ENCODE measurements at regions not wholly inside any gene's neighbourhood (a gene's known extent, or its start where the extent isn't known, plus 50 kb on each side); places are given as distances from the start of the nearest gene placed in this dataset.

DNA sequence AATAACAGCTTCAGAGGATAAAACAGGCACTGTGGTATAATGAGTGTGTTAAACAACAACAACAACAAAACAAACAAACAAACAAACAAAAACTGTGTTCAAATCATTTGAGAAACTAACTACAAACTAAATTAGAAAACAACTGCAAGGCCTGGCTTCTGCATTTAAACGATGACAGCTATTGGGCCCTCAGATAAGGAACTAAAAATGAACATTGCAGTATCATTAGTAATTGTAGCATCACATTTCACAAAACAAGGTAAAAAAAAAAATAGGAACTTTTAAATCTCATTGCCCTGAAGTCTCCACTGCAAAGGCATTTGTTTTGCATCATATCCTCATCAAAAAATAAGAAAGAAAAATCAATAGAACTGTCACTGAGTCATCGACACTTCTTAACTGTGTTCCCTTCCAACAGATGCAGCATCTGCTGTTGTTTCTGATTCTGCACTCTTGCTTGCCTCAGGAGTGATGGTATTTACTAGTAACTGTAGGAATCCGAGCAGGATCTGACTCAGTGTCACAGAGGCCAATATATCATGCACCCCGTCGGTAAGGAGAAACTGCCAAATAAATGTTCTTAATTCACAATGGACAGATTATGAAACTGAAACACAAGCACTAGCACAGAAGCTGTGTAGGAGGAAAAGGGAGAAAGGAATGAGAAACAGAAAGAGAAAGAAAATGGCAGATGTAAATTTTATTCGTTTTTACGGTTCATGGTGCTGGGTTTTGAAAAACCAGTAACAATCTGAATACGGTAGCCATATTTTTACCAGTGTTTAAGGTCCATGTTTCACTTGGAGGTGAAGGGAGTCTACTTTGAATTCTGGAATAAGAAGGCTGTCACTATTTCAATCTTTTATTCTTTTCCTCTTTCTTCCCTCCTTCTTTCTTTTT, 365.7 kb upstream of the EPHA7 start:
- H3K27ac ChIP-seq (ENCODE audit: insufficient read depth, low read depth, low read length): peak overlapping the region; percentile 2
- dilution Hi-C loops (cut with MboI; ENCODE audit: extremely low pct_ligation_motif_present, low sequenced_read_pairs): no loop called here
- TF ChIP-seq FOS (IDR thresholded peaks at IDR 0.05; ENCODE audit: borderline replicate concordance, insufficient read depth, low read length) (peak; percentile 59), GATA2 (IDR thresholded peaks at IDR 0.05; ENCODE audit: insufficient read depth, insufficient read length, low read depth, low read length) (peak; percentile 20)
- TF ChIP-seq, protein P1, sequence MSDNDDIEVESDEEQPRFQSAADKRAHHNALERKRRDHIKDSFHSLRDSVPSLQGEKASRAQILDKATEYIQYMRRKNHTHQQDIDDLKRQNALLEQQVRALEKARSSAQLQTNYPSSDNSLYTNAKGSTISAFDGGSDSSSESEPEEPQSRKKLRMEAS (IDR thresholded peaks at IDR 0.05; ENCODE audit: insufficient read depth, insufficient read length): no peak
- DNase-seq (ENCODE audit: low read depth, low spot score): peak; percentile 49
- H2AFZ ChIP-seq (ENCODE audit: low read depth, low read length): peak overlapping the region; percentile 52
- no peaks in the 10 kb centered on the region for H3K9me3 ChIP-seq (replicated peaks; ENCODE audit: control insufficient read depth, insufficient read depth, low read length)
- BruUV-seq (replicated peaks): no TSS peak
- H3K79me2 ChIP-seq (ENCODE audit: control insufficient read depth, insufficient read depth, low read length): no peaks in the 10 kb centered on the region
- H3K4me2 ChIP-seq (ENCODE audit: insufficient read depth, low read length): peak overlapping the region; percentile 19
- H3K27me3 ChIP-seq (ENCODE audit: control insufficient read depth in 2 of 2, insufficient read depth in 2 of 2, low read length in 2 of 2): no peaks in the 10 kb centered on the region
- CTCF ChIA-PET: no interaction called here
- peak; percentile 8 for FAIRE-seq
- no peaks in the 10 kb centered on the region for H3K9me1 ChIP-seq (replicated peaks; ENCODE audit: control insufficient read depth, extremely low read depth, insufficient read depth, low read length)
- H3K36me3 ChIP-seq (ENCODE audit: control insufficient read depth in 2 of 2, extremely low read depth in 1 of 2, insufficient read depth in 2 of 2, low read length in 2 of 2): no peaks in the 10 kb centered on the region
- POLR2A ChIA-PET: no interaction called here
- intact Hi-C loops (cut with micrococcal nuclease): loop anchor here (5.0 kb wide), 1 partner anchor 108 kb away; no protein-coding TSS in a partner anchor
- no peaks in the 10 kb centered on the region for H4K20me1 ChIP-seq (replicated peaks; ENCODE audit: control insufficient read depth, extremely low read depth, insufficient read depth, low read length)
- no peak overlapping the region for H3K9ac ChIP-seq (replicated peaks; ENCODE audit: extremely low read depth, insufficient read depth, low read length)
- H3K4me1 ChIP-seq (ENCODE audit: control insufficient read depth, extremely low read depth, insufficient read depth, low read length): peaks cover 3% of the 10 kb centered on the region
- no peak overlapping the region for H3K4me3 ChIP-seq (replicated peaks in 1 of 3; ENCODE audit: insufficient read depth in 1 of 3, low read depth in 1 of 3, low read length in 3 of 3)

DNA sequence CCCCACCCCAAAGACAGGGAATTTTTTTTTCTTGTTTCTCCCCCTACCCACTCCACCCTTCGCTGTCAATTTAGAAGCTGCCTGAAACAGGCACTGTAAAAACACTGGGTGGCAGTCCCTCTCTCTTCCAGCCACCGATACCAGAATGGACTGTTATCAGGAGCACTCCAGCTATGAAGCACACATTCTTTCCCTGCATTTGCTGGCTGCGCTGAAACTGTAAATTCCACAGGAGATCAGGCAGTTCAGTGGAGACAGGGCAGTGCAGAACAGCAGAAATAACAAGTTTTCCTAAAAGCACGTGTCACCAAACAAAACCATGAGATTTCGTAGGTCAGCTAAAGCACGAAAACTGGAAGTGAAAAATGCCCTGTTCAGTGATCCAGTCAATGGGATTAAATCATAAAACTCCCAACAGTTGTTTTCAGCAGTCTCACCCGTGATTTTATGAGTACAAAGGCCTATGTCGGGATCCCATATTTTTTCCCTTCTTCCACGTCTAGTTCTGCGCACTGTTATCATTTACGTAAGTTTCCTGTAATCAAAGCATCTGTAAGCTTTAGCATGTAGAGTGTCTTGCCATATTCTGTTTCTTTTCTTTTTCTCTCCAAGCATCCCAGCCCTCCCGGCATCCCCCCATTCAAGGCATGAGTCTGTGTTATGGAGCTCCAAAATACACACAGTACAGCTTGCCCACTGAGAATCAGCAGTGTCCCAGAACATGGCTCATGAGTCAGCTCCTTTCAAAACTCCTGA, 359.9 kb upstream of the EPHA7 start:
- no TSS peak for BruUV-seq (replicated peaks)
- ChIA-PET CTCF (interaction anchor here (1.2 kb wide), 1 partner anchor 13 kb away, joined by 3 read pairs; no protein-coding TSS in a partner anchor), POLR2A (no interaction called here)
- Histone ChIP-seq H3K27me3 (ENCODE audit: control insufficient read depth in 2 of 2, insufficient read depth in 2 of 2, low read length in 2 of 2) (no peaks in the 10 kb centered on the region), H3K36me3 (ENCODE audit: control insufficient read depth in 2 of 2, extremely low read depth in 1 of 2, insufficient read depth in 2 of 2, low read length in 2 of 2) (no peaks in the 10 kb centered on the region), H3K4me2 (ENCODE audit: insufficient read depth, low read length) (no peak overlapping the region), H3K4me3 (replicated peaks in 1 of 3; ENCODE audit: insufficient read depth in 1 of 3, low read depth in 1 of 3, low read length in 3 of 3) (no peak overlapping the region), H3K9ac (replicated peaks; ENCODE audit: extremely low read depth, insufficient read depth, low read length) (no peak overlapping the region), H3K79me2 (ENCODE audit: control insufficient read depth, insufficient read depth, low read length) (no peaks in the 10 kb centered on the region), H4K20me1 (replicated peaks; ENCODE audit: control insufficient read depth, extremely low read depth, insufficient read depth, low read length) (no peaks in the 10 kb centered on the region), H3K9me3 (replicated peaks; ENCODE audit: control insufficient read depth, insufficient read depth, low read length) (no peaks in the 10 kb centered on the region), H2AFZ (ENCODE audit: low read depth, low read length) (peak overlapping the region; percentile 97), H3K9me1 (replicated peaks; ENCODE audit: control insufficient read depth, extremely low read depth, insufficient read depth, low read length) (no peaks in the 10 kb centered on the region), H3K4me1 (ENCODE audit: control insufficient read depth, extremely low read depth, insufficient read depth, low read length) (peaks cover under 1% of the 10 kb centered on the region), H3K27ac (ENCODE audit: insufficient read depth, low read depth, low read length) (no peak overlapping the region)
- FAIRE-seq (no peak), DNase-seq (ENCODE audit: low read depth, low spot score) (peak; percentile 31)
- TF ChIP-seq POLR2A (IDR thresholded peaks at IDR 0.05; ENCODE audit: low read depth, low read length) (no peak), JUN (IDR thresholded peaks at IDR 0.05; ENCODE audit: borderline replicate concordance, insufficient read depth, insufficient read length, low read depth) (no peak), GATA2 (IDR thresholded peaks at IDR 0.05; ENCODE audit: insufficient read depth, insufficient read length, low read depth, low read length) (no peak), MYC (IDR thresholded peaks at IDR 0.05; ENCODE audit: low read depth, low read length) (no peak), POLR2AphosphoS5 (IDR thresholded peaks at IDR 0.05; ENCODE audit: insufficient read depth, low read depth, low read length) (no peak), FOS (IDR thresholded peaks at IDR 0.05; ENCODE audit: borderline replicate concordance, insufficient read depth, low read length) (no peak)
- TF ChIP-seq, protein P2, sequence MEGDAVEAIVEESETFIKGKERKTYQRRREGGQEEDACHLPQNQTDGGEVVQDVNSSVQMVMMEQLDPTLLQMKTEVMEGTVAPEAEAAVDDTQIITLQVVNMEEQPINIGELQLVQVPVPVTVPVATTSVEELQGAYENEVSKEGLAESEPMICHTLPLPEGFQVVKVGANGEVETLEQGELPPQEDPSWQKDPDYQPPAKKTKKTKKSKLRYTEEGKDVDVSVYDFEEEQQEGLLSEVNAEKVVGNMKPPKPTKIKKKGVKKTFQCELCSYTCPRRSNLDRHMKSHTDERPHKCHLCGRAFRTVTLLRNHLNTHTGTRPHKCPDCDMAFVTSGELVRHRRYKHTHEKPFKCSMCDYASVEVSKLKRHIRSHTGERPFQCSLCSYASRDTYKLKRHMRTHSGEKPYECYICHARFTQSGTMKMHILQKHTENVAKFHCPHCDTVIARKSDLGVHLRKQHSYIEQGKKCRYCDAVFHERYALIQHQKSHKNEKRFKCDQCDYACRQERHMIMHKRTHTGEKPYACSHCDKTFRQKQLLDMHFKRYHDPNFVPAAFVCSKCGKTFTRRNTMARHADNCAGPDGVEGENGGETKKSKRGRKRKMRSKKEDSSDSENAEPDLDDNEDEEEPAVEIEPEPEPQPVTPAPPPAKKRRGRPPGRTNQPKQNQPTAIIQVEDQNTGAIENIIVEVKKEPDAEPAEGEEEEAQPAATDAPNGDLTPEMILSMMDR (IDR thresholded peaks at IDR 0.05; ENCODE audit: extremely low read depth in 1 of 2, insufficient read depth in 1 of 2, low read depth in 1 of 2, low read length in 2 of 2): no peak
- TF ChIP-seq, protein P1 (IDR thresholded peaks at IDR 0.05; ENCODE audit: insufficient read depth, insufficient read length): no peak
- dilution Hi-C loops (cut with MboI; ENCODE audit: extremely low pct_ligation_motif_present, low sequenced_read_pairs): no loop called here
- intact Hi-C loops (cut with micrococcal nuclease): no loop called here
